ENCODE measurements at regions not wholly inside any gene's neighbourhood (a gene's known extent, or its start where the extent isn't known, plus 50 kb on each side); places are given as distances from the start of the nearest gene placed in this dataset.

GRCh38 chr5:158082696-158083287, 223.8 kb upstream of the CLINT1 start:
- no peak for DNase-seq
- H3K27me3 ChIP-seq (ENCODE audit: control insufficient read depth, insufficient read depth, low read length): peaks cover 7% of the 10 kb centered on the region
- no peak overlapping the region for H3K27ac ChIP-seq (ENCODE audit: insufficient read depth, low read length, poor library complexity, severe bottlenecking)
- H3K36me3 Mint-ChIP-seq: no peaks in the 10 kb centered on the region
- no peak for ATAC-seq (ENCODE audit: low read depth in 2 of 2)
- peaks cover 0 to 1% (median 0%) of the 10 kb centered on the region in 7 donors for H3K9me3 Mint-ChIP-seq
- H3K4me1 Mint-ChIP-seq: no peaks in the 10 kb centered on the region
- peaks cover 19% of the 10 kb centered on the region for H3K27me3 Mint-ChIP-seq
- no peaks in the 10 kb centered on the region for H3K9me3 ChIP-seq (ENCODE audit: control insufficient read depth in 2 of 2, low read length in 2 of 2)
- no peaks in the 10 kb centered on the region for H3K4me1 ChIP-seq (ENCODE audit: control insufficient read depth, insufficient read depth, low read length, poor library complexity, severe bottlenecking)
- no peak overlapping the region for H3K27ac Mint-ChIP-seq
- no peak overlapping the region for H3K4me3 ChIP-seq (ENCODE audit: low read depth, low read length)
- no peak overlapping the region for H3K4me3 Mint-ChIP-seq
- no peaks in the 10 kb centered on the region for H3K36me3 ChIP-seq (ENCODE audit: control insufficient read depth, insufficient read depth, low read length)

DNA sequence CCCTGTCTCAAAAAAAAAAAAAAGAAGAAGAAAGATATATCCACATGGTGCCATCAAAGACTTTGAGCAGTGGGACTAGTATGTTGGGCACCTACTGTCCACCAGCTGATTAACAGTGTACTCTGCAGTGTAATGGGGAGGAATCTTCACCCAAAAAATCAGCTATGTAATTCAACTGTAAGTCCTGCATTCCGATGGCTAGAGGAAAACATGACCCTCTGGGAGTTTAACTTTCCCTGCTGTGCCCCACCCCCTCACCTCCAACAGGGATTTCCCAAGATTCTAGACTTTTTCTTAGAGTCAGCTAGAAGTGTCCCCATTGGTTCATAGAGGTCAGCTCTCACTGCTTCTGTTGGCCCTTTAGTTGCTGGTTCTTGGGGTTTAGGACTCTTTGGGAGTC, 221.2 kb upstream of the CLINT1 start:
- Histone ChIP-seq H3K27ac (ENCODE audit: insufficient read depth, low read length, poor library complexity, severe bottlenecking) (no peak overlapping the region), H3K27me3 (ENCODE audit: control insufficient read depth, insufficient read depth, low read length) (peaks cover 7% of the 10 kb centered on the region), H3K4me3 (ENCODE audit: low read depth, low read length) (no peak overlapping the region), H3K4me1 (ENCODE audit: control insufficient read depth, insufficient read depth, low read length, poor library complexity, severe bottlenecking) (no peaks in the 10 kb centered on the region), H3K9me3 (ENCODE audit: control insufficient read depth in 2 of 2, low read length in 2 of 2) (no peaks in the 10 kb centered on the region), H3K36me3 (ENCODE audit: control insufficient read depth, insufficient read depth, low read length) (no peaks in the 10 kb centered on the region)
- no peak for ATAC-seq (ENCODE audit: low read depth in 2 of 2)
- Mint-ChIP-seq H3K27me3 (peaks cover 20% of the 10 kb centered on the region), H3K9me3 (peaks cover 0 to 1% (median 0%) of the 10 kb centered on the region in 7 donors), H3K27ac (no peak overlapping the region), H3K4me3 (no peak overlapping the region), H3K4me1 (peaks cover 0 to 4% (median 2%) of the 10 kb centered on the region in 4 donors), H3K36me3 (no peaks in the 10 kb centered on the region)
- no peak for DNase-seq

DNA sequence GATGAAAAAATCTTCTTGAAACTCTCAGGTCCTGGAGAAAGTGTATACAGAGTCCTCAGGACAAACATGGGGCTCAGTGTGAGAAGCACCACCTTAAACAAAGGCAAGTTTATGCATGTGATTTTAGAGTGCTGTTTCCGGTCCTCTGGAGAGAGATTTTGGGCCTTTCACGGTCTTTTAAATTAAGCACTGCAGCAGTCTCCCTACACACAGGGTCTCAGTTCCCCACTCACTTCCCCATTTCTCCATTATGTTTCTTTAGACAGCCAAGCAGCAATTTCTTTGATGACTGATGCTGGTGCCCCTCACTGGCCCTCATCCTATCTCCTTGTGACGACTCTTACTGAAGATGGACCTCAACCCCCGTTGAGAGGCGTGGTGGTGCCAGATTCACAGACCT, 220.2 kb upstream of the CLINT1 start:
- H3K36me3 Mint-ChIP-seq: no peaks in the 10 kb centered on the region
- Histone ChIP-seq H3K4me3 (ENCODE audit: low read depth, low read length) (no peak overlapping the region), H3K27me3 (ENCODE audit: control insufficient read depth, insufficient read depth, low read length) (peaks cover 4% of the 10 kb centered on the region), H3K4me1 (ENCODE audit: control insufficient read depth, insufficient read depth, low read length, poor library complexity, severe bottlenecking) (no peaks in the 10 kb centered on the region), H3K27ac (ENCODE audit: insufficient read depth, low read length, poor library complexity, severe bottlenecking) (no peak overlapping the region), H3K36me3 (ENCODE audit: control insufficient read depth, insufficient read depth, low read length) (no peaks in the 10 kb centered on the region), H3K9me3 (ENCODE audit: control insufficient read depth in 2 of 2, low read length in 2 of 2) (no peaks in the 10 kb centered on the region)
- peaks cover 20% of the 10 kb centered on the region for H3K27me3 Mint-ChIP-seq
- DNase-seq: no peak
- peaks cover 0 to 5% (median 2%) of the 10 kb centered on the region in 4 donors for H3K4me1 Mint-ChIP-seq
- no peak for ATAC-seq (ENCODE audit: low read depth in 2 of 2)
- H3K4me3 Mint-ChIP-seq: no peak overlapping the region
- H3K27ac Mint-ChIP-seq: no peak overlapping the region
- no peaks in the 10 kb centered on the region for H3K9me3 Mint-ChIP-seq

DNA sequence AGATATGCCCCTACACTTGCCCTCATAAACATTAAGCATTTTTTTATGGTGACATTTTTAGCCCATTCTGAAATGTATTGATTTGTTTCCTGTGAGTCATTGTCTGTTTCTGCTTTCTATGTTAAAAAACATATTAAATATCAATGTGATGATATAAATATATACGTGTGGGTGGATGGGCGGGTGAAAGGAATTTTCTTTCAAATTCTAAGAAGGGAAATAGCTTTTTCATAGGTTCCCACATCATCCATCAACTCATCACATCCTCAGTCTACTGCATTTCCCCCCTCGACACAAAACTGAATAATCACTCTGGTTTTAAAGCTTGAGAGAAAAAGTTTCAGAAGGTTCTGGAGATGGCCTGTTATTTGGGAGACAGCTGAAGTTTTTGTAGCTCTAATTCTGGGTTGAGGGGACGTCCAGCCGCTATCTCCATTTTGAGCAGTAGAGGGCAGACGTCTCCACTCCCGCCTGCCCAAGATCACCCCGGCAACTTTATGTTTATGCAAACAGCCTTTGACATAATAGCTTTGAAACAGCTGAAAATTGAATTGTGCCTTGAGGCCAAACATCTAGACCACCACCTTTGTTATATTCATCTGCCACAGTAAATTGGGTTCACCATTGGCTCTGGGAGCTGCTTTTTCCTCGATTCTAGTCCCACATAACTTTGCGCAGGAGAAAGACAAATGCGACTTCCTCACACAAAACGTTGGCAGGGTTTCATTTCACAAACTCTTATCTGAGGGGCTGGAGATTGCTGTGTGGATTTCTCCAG, 216.2 kb upstream of the CLINT1 start:
- peak; percentile 48 to 55 for ATAC-seq (ENCODE audit: low read depth in 2 of 2)
- H3K36me3 Mint-ChIP-seq: no peaks in the 10 kb centered on the region

GRCh38 chr5:158074597-158074991, 215.6 kb upstream of the CLINT1 start:
- Mint-ChIP-seq H3K36me3 (no peaks in the 10 kb centered on the region), H3K27ac (no peak overlapping the region), H3K4me1 (peaks cover 0 to 5% (median 2%) of the 10 kb centered on the region in 4 donors), H3K4me3 (no peak overlapping the region), H3K9me3 (no peaks in the 10 kb centered on the region), H3K27me3 (peaks cover 15% of the 10 kb centered on the region)
- Histone ChIP-seq H3K36me3 (ENCODE audit: control insufficient read depth, insufficient read depth, low read length) (no peaks in the 10 kb centered on the region), H3K4me3 (ENCODE audit: low read depth, low read length) (no peak overlapping the region), H3K27ac (ENCODE audit: insufficient read depth, low read length, poor library complexity, severe bottlenecking) (no peak overlapping the region), H3K27me3 (ENCODE audit: control insufficient read depth, insufficient read depth, low read length) (no peaks in the 10 kb centered on the region), H3K9me3 (ENCODE audit: control insufficient read depth in 2 of 2, low read length in 2 of 2) (no peaks in the 10 kb centered on the region), H3K4me1 (ENCODE audit: control insufficient read depth, insufficient read depth, low read length, poor library complexity, severe bottlenecking) (no peaks in the 10 kb centered on the region)
- no peak for DNase-seq
- no peak for ATAC-seq (ENCODE audit: low read depth in 2 of 2)

More for the DNA sequence above, 216.2 kb upstream of the CLINT1 start:
- Mint-ChIP-seq H3K27ac (peak overlapping the region in 2 of 3 donors; percentile 13 to 23), H3K9me3 (no peaks in the 10 kb centered on the region), H3K4me3 (no peak overlapping the region), H3K4me1 (peaks cover 0 to 5% (median 2%) of the 10 kb centered on the region in 4 donors), H3K27me3 (peaks cover 10% of the 10 kb centered on the region)
- Histone ChIP-seq H3K9me3 (ENCODE audit: control insufficient read depth in 2 of 2, low read length in 2 of 2) (no peaks in the 10 kb centered on the region), H3K27me3 (ENCODE audit: control insufficient read depth, insufficient read depth, low read length) (peaks cover 2% of the 10 kb centered on the region), H3K4me1 (ENCODE audit: control insufficient read depth, insufficient read depth, low read length, poor library complexity, severe bottlenecking) (no peaks in the 10 kb centered on the region), H3K4me3 (ENCODE audit: low read depth, low read length) (no peak overlapping the region), H3K36me3 (ENCODE audit: control insufficient read depth, insufficient read depth, low read length) (no peaks in the 10 kb centered on the region), H3K27ac (ENCODE audit: insufficient read depth, low read length, poor library complexity, severe bottlenecking) (no peak overlapping the region)
- peak in 2 of 3 donors; percentile 38 to 55 for DNase-seq

DNA sequence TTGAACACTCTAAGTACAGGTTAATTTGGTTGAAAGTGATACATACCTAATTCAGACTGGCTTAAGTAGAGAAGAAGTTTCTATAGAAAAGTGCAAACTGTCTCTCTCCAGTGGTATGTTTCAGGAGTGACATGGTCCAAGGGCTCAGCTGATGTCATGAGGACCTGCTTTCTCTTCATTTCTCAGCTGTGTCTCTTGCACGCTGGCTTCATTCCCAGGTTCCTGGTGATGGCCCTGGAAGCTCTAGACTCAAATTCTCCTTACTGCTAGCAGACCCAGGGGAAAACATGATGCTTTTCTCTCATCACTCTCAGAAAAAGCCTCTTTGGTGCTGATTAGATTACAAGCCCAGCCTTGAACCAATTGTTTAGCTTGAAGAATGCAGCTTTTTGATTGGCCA, 211.9 kb upstream of the CLINT1 start:
- Histone ChIP-seq H3K27me3 (ENCODE audit: control insufficient read depth, insufficient read depth, low read length) (no peaks in the 10 kb centered on the region), H3K27ac (ENCODE audit: insufficient read depth, low read length, poor library complexity, severe bottlenecking) (no peak overlapping the region), H3K4me1 (ENCODE audit: control insufficient read depth, insufficient read depth, low read length, poor library complexity, severe bottlenecking) (no peaks in the 10 kb centered on the region), H3K36me3 (ENCODE audit: control insufficient read depth, insufficient read depth, low read length) (no peaks in the 10 kb centered on the region), H3K4me3 (ENCODE audit: low read depth, low read length) (no peak overlapping the region), H3K9me3 (ENCODE audit: control insufficient read depth in 2 of 2, low read length in 2 of 2) (no peaks in the 10 kb centered on the region)
- no peak overlapping the region for H3K27ac Mint-ChIP-seq
- H3K4me3 Mint-ChIP-seq: no peak overlapping the region
- DNase-seq (no peak), ATAC-seq (ENCODE audit: low read depth in 2 of 2) (no peak)
- H3K27me3 Mint-ChIP-seq: peaks cover 11% of the 10 kb centered on the region
- peaks cover 0 to 5% (median 2%) of the 10 kb centered on the region in 4 donors for H3K4me1 Mint-ChIP-seq
- peaks cover 0 to 1% (median 0%) of the 10 kb centered on the region in 7 donors for H3K9me3 Mint-ChIP-seq
- H3K36me3 Mint-ChIP-seq: no peaks in the 10 kb centered on the region

DNA sequence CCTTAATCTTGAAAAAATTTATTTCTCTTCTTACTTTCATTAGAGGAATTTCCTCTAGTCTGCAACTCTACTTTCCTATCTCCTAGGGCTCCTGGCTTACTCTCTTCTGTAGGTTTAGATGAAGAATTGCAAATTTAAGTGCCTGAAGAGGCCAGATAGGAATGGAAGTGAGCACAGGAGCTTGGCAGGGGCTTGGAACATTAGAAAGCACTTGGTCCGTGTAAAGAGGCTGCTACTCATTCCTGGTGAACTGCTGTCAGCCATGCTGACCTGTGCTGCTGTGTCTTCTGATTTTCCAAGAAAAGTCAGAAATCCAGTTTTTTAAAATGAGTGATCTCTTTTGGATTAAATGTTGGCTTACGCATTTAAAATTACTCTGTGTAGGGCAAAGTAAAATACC, 210.9 kb upstream of the CLINT1 start:
- peaks cover 6% of the 10 kb centered on the region for H3K27me3 Mint-ChIP-seq
- peaks cover 0 to 1% (median 0%) of the 10 kb centered on the region in 7 donors for H3K9me3 Mint-ChIP-seq
- no peaks in the 10 kb centered on the region for H3K36me3 Mint-ChIP-seq
- H3K4me3 Mint-ChIP-seq: no peak overlapping the region
- Histone ChIP-seq H3K9me3 (ENCODE audit: control insufficient read depth in 2 of 2, low read length in 2 of 2) (no peaks in the 10 kb centered on the region), H3K27ac (ENCODE audit: insufficient read depth, low read length, poor library complexity, severe bottlenecking) (no peak overlapping the region), H3K4me1 (ENCODE audit: control insufficient read depth, insufficient read depth, low read length, poor library complexity, severe bottlenecking) (no peaks in the 10 kb centered on the region), H3K27me3 (ENCODE audit: control insufficient read depth, insufficient read depth, low read length) (no peaks in the 10 kb centered on the region), H3K4me3 (ENCODE audit: low read depth, low read length) (no peak overlapping the region), H3K36me3 (ENCODE audit: control insufficient read depth, insufficient read depth, low read length) (no peaks in the 10 kb centered on the region)
- DNase-seq (no peak), ATAC-seq (ENCODE audit: low read depth in 2 of 2) (no peak)
- no peaks in the 10 kb centered on the region for H3K4me1 Mint-ChIP-seq
- H3K27ac Mint-ChIP-seq: no peak overlapping the region

GRCh38 chr5:158068964-158069363, 210.0 kb upstream of the CLINT1 start:
- Mint-ChIP-seq H3K36me3 (no peaks in the 10 kb centered on the region), H3K9me3 (peaks cover 0 to 1% (median 0%) of the 10 kb centered on the region in 7 donors), H3K4me1 (no peaks in the 10 kb centered on the region), H3K27ac (no peak overlapping the region), H3K4me3 (no peak overlapping the region), H3K27me3 (peaks cover 9% of the 10 kb centered on the region)
- no peak overlapping the region for H3K27ac ChIP-seq (ENCODE audit: insufficient read depth, low read length, poor library complexity, severe bottlenecking)
- no peaks in the 10 kb centered on the region for H3K4me1 ChIP-seq (ENCODE audit: control insufficient read depth, insufficient read depth, low read length, poor library complexity, severe bottlenecking)
- H3K9me3 ChIP-seq (ENCODE audit: control insufficient read depth in 2 of 2, low read length in 2 of 2): no peaks in the 10 kb centered on the region
- H3K27me3 ChIP-seq (ENCODE audit: control insufficient read depth, insufficient read depth, low read length): no peaks in the 10 kb centered on the region
- no peak for ATAC-seq (ENCODE audit: low read depth in 2 of 2)
- no peaks in the 10 kb centered on the region for H3K36me3 ChIP-seq (ENCODE audit: control insufficient read depth, insufficient read depth, low read length)
- no peak for DNase-seq
- no peak overlapping the region for H3K4me3 ChIP-seq (ENCODE audit: low read depth, low read length)

All from CD4-positive, CD25-positive, alpha-beta regulatory T cell (primary cell).